OCI-LY1 (cell line): ENCODE measurements at regions not wholly inside any gene's neighbourhood (a gene's known extent, or its start where the extent isn't known, plus 50 kb on each side); places are given as distances from the start of the nearest gene placed in this dataset.
"Not testable (repeated sequence)": the region's sequence is repeated elsewhere in the genome, so short reads cannot be mapped to it uniquely, and the experiment has no call there.

Experiments
- H2AFZ ChIP-seq: fragments of 200-600 bp; sonication (generic), shearing (Covaris generic); 2 replicates; pipeline ENCODE4 v1.6.0; 2014; ENCODE audit warnings: antibody characterized with exemption, mild to moderate bottlenecking, low read length
- H3F3A ChIP-seq: fragments of 200-600 bp; sonication (generic), shearing (Covaris generic); 2 replicates; pipeline ENCODE4 v1.6.0; 2014; ENCODE audit warnings: mild to moderate bottlenecking, antibody characterized with exemption, low read length, moderate library complexity; ENCODE audit not compliant: insufficient read depth
- H3K27ac ChIP-seq: fragments of 200-600 bp; sonication (generic); 2 replicates; pipeline ENCODE4 v1.5.1; 2014; ENCODE audit warnings: low read length, mixed run types, mild to moderate bottlenecking, low read depth; ENCODE audit not compliant: poor library complexity, severe bottlenecking
- H3K27me3 ChIP-seq: fragments of 200-600 bp; sonication (generic); 2 replicates; pipeline ENCODE4 v1.6.0; 2014; ENCODE audit warnings: antibody characterized with exemption, mild to moderate bottlenecking, low read length, moderate library complexity; ENCODE audit not compliant: insufficient read depth
- H3K36me3 ChIP-seq: fragments of 200-600 bp; sonication (generic); 2 replicates; pipeline ENCODE4 v1.6.1; 2014; ENCODE audit warnings: mild to moderate bottlenecking, antibody characterized with exemption, low read length, moderate library complexity, mixed read lengths; ENCODE audit not compliant: insufficient read depth
- H3K4me1 ChIP-seq: fragments of 200-600 bp; sonication (generic); 2 replicates; pipeline ENCODE4 v1.5.1; 2014; ENCODE audit warnings: mild to moderate bottlenecking, low read length, moderate library complexity; ENCODE audit not compliant: insufficient read depth, severe bottlenecking
- H3K4me2 ChIP-seq: fragments of 200-600 bp; sonication (generic), shearing (Covaris generic); 2 replicates; pipeline ENCODE4 v1.6.1; 2014; ENCODE audit warnings: low read length
- H3K4me3 ChIP-seq: fragments of 200-600 bp; sonication (generic); 2 replicates; pipeline ENCODE4 v1.5.1; 2014; ENCODE audit warnings: low read length, low read depth, mild to moderate bottlenecking, mixed read lengths; ENCODE audit not compliant: poor library complexity, severe bottlenecking
- H3K79me2 ChIP-seq: fragments of 200-600 bp; shearing (Covaris generic); 2 replicates; pipeline ENCODE4 v1.6.1; 2016; ENCODE audit warnings: mixed run types, low read length, mixed read lengths; ENCODE audit not compliant: insufficient read depth
- H3K9ac ChIP-seq: fragments of 200-600 bp; sonication (generic), shearing (Covaris generic); 2 replicates; pipeline ENCODE4 v1.6.1; 2014; ENCODE audit warnings: mild to moderate bottlenecking, low read length, mixed read lengths
- H3K9me2 ChIP-seq: fragments of 200-600 bp; sonication (generic), shearing (Covaris generic); 2 replicates; pipeline ENCODE4 v1.6.1; 2014; ENCODE audit warnings: low read depth, mild to moderate bottlenecking, low read length, mixed read lengths
- H3K9me3 ChIP-seq: fragments of 200-600 bp; shearing (Covaris generic); 2 replicates; pipeline ENCODE4 v1.6.1; 2014; ENCODE audit warnings: low read length, mixed read lengths
- H4K20me1 ChIP-seq: fragments of 200-600 bp; sonication (generic), shearing (Covaris generic); 2 replicates; pipeline ENCODE4 v1.6.0; 2016; ENCODE audit warnings: mild to moderate bottlenecking, low read length; ENCODE audit not compliant: insufficient read depth
- EZH2 ChIP-seq: fragments of 200-600 bp; sonication (generic), shearing (Covaris generic); IDR thresholded peaks from 2 replicates; pipeline ENCODE4 v1.8.0; 2017; ENCODE audit warnings: borderline replicate concordance, mixed run types, mild to moderate bottlenecking, antibody characterized with exemption, low read length, moderate library complexity, mixed read lengths
- TF ChIP-seq, protein P1 (sequence below): fragments of 200-600 bp; sonication (generic), shearing (Covaris generic); IDR thresholded peaks from 2 replicates; pipeline ENCODE4 v1.5.1; 2017; ENCODE audit warnings: mild to moderate bottlenecking, antibody characterized with exemption, low read length, moderate library complexity, mixed read lengths

GRCh38 chr7:16265863-16266458 is 155.4 kb downstream of the CRPPA start:
- Histone ChIP-seq H3K27ac (no peak overlapping the region), H3K9ac (no peak overlapping the region), H3K27me3 (no peaks in the 10 kb centered on the region), H3K4me1 (no peaks in the 10 kb centered on the region), H3K4me2 (no peak overlapping the region), H3K9me2 (no peaks in the 10 kb centered on the region), H3K36me3 (no peaks in the 10 kb centered on the region), H3K9me3 (no peaks in the 10 kb centered on the region), H3F3A (no peaks in the 10 kb centered on the region), H3K4me3 (no peak overlapping the region), H2AFZ (no peak overlapping the region), H3K79me2 (no peaks in the 10 kb centered on the region), H4K20me1 (no peaks in the 10 kb centered on the region)
- TF ChIP-seq, protein P1, sequence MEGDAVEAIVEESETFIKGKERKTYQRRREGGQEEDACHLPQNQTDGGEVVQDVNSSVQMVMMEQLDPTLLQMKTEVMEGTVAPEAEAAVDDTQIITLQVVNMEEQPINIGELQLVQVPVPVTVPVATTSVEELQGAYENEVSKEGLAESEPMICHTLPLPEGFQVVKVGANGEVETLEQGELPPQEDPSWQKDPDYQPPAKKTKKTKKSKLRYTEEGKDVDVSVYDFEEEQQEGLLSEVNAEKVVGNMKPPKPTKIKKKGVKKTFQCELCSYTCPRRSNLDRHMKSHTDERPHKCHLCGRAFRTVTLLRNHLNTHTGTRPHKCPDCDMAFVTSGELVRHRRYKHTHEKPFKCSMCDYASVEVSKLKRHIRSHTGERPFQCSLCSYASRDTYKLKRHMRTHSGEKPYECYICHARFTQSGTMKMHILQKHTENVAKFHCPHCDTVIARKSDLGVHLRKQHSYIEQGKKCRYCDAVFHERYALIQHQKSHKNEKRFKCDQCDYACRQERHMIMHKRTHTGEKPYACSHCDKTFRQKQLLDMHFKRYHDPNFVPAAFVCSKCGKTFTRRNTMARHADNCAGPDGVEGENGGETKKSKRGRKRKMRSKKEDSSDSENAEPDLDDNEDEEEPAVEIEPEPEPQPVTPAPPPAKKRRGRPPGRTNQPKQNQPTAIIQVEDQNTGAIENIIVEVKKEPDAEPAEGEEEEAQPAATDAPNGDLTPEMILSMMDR: no peak
- no peak for TF ChIP-seq EZH2

- Histone ChIP-seq H3K79me2 (no peaks in the 10 kb centered on the region), H3K36me3 (no peaks in the 10 kb centered on the region), H3K9me2 (no peaks in the 10 kb centered on the region), H3F3A (no peaks in the 10 kb centered on the region), H3K9ac (no peak overlapping the region), H2AFZ (no peak overlapping the region), H3K4me3 (no peak overlapping the region), H3K27me3 (no peaks in the 10 kb centered on the region), H3K9me3 (no peaks in the 10 kb centered on the region), H3K4me1 (no peaks in the 10 kb centered on the region), H3K4me2 (no peak overlapping the region), H3K27ac (no peak overlapping the region), H4K20me1 (no peaks in the 10 kb centered on the region)
- TF ChIP-seq, protein P1: no peak
- no peak for TF ChIP-seq EZH2
Observed at GRCh38 chr7:16264823-16265804, 156.2 kb downstream of the CRPPA start.

GRCh38 chr7:16264036-16264819 is 157.1 kb downstream of the CRPPA start:
- TF ChIP-seq, protein P1: no peak
- no peak for TF ChIP-seq EZH2
- H3K9me3 ChIP-seq: no peaks in the 10 kb centered on the region

DNA sequence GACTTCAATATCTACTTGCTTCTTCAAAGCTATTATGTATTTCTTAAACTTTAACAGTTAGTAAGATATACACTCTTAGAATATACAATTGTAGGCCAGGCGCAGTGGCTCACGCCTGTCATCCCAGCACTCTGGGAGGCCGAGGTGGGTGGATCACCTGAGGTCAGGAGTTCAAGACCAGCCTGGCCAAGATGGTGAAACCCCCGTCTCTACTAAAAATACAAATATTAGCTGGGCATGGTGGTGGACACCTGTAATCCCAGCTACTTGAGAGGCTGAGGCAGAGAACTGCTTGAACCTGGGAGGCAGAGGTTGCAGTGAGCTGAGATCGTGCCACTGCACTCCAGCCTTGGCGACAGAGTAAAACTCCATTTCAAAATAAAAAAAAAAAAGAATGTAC is 158.0 kb downstream of the CRPPA start:
- not testable (repeated sequence) for H3K9ac ChIP-seq, H4K20me1 ChIP-seq, H3F3A ChIP-seq, H3K9me2 ChIP-seq, H3K36me3 ChIP-seq, H2AFZ ChIP-seq, H3K79me2 ChIP-seq, H3K27me3 ChIP-seq, H3K27ac ChIP-seq, H3K9me3 ChIP-seq, H3K4me2 ChIP-seq, H3K4me1 ChIP-seq, H3K4me3 ChIP-seq

More at GRCh38 chr7:16264036-16264819, 157.1 kb downstream of the CRPPA start:
- Histone ChIP-seq H3K36me3 (no peaks in the 10 kb centered on the region), H3K9ac (no peak overlapping the region), H3K4me3 (no peak overlapping the region), H3K79me2 (no peaks in the 10 kb centered on the region), H4K20me1 (no peaks in the 10 kb centered on the region), H3K4me2 (no peak overlapping the region), H3K4me1 (no peaks in the 10 kb centered on the region), H3K27ac (no peak overlapping the region), H3F3A (no peaks in the 10 kb centered on the region), H3K9me2 (no peaks in the 10 kb centered on the region), H2AFZ (no peak overlapping the region), H3K27me3 (no peaks in the 10 kb centered on the region)
